ENCODE measurements at regions not wholly inside any gene's neighbourhood (a gene's known extent, or its start where the extent isn't known, plus 50 kb on each side); places are given as distances from the start of the nearest gene placed in this dataset.
"Not testable (repeated sequence)": the region's sequence is repeated elsewhere in the genome, so short reads cannot be mapped to it uniquely, and the experiment has no call there.

GRCh38 chr3:5699811-5700210 lies 512.3 kb downstream of the EDEM1 start:
- no peak for ATAC-seq
- no peak for TF ChIP-seq ARNTL (CRISPR knock-in tag; IDR thresholded peaks at IDR 0.05; ENCODE audit: borderline replicate concordance, low read depth)
- no peak for TF ChIP-seq ZNF8 (CRISPR knock-in tag; IDR thresholded peaks at IDR 0.05)
- TF ChIP-seq ESRRG (CRISPR knock-in tag; IDR thresholded peaks at IDR 0.05) = no peak
- TF ChIP-seq CSRNP3 (CRISPR knock-in tag; IDR thresholded peaks at IDR 0.05) = no peak
- TF ChIP-seq ZNF565 (CRISPR knock-in tag; conservative IDR thresholded peaks at IDR 0.05; ENCODE audit: low read depth) = no peak
- TF ChIP-seq CREB5 (CRISPR knock-in tag; IDR thresholded peaks at IDR 0.05; ENCODE audit: low read depth) = no peak
- no peak for TF ChIP-seq CSDC2 (CRISPR knock-in tag; IDR thresholded peaks at IDR 0.05)
- TF ChIP-seq PPARA (CRISPR knock-in tag; IDR thresholded peaks at IDR 0.05; ENCODE audit: borderline replicate concordance) = no peak
- no peak for TF ChIP-seq PATZ1 (CRISPR knock-in tag; IDR thresholded peaks at IDR 0.05; ENCODE audit: borderline replicate concordance)
- no peak for TF ChIP-seq ZFP3 (CRISPR knock-in tag; IDR thresholded peaks at IDR 0.05)
- TF ChIP-seq ISL1 (CRISPR knock-in tag; IDR thresholded peaks at IDR 0.05) = no peak

GRCh38 chr3:5701005-5701404 lies 513.5 kb downstream of the EDEM1 start:
- not testable (repeated sequence) for ATAC-seq

- no peak for ATAC-seq
- TF ChIP-seq ARNTL (CRISPR knock-in tag; IDR thresholded peaks at IDR 0.05; ENCODE audit: borderline replicate concordance, low read depth) (no peak), PPARA (CRISPR knock-in tag; IDR thresholded peaks at IDR 0.05; ENCODE audit: borderline replicate concordance) (no peak), SNAI2 (CRISPR knock-in tag; IDR thresholded peaks at IDR 0.05) (no peak), ZNF565 (CRISPR knock-in tag; conservative IDR thresholded peaks at IDR 0.05; ENCODE audit: low read depth) (no peak), CSDC2 (CRISPR knock-in tag; IDR thresholded peaks at IDR 0.05) (no peak), BACH2 (CRISPR knock-in tag; IDR thresholded peaks at IDR 0.05; ENCODE audit: borderline replicate concordance) (no peak), TOX (CRISPR knock-in tag; IDR thresholded peaks at IDR 0.05; ENCODE audit: borderline replicate concordance) (no peak)
These were observed 520.3 kb downstream of the EDEM1 start for GRCh38 chr3:5707794-5708193.

GRCh38 chr3:5709714-5710113 lies 522.2 kb downstream of the EDEM1 start:
- TF ChIP-seq PPARA (CRISPR knock-in tag; IDR thresholded peaks at IDR 0.05; ENCODE audit: borderline replicate concordance) (no peak), PATZ1 (CRISPR knock-in tag; IDR thresholded peaks at IDR 0.05; ENCODE audit: borderline replicate concordance) (no peak), ARNTL (CRISPR knock-in tag; IDR thresholded peaks at IDR 0.05; ENCODE audit: borderline replicate concordance, low read depth) (no peak), ZFP30 (CRISPR knock-in tag; IDR thresholded peaks at IDR 0.05) (no peak), ZNF565 (CRISPR knock-in tag; conservative IDR thresholded peaks at IDR 0.05; ENCODE audit: low read depth) (no peak), TCF4 (CRISPR knock-in tag; IDR thresholded peaks at IDR 0.05; ENCODE audit: borderline replicate concordance) (no peak), ZNF70 (CRISPR knock-in tag; IDR thresholded peaks at IDR 0.05) (no peak)
- no peak for ATAC-seq

- ATAC-seq = no peak
These were observed 523.2 kb downstream of the EDEM1 start for GRCh38 chr3:5710718-5711117.

More at GRCh38 chr3:5710718-5711117, 523.2 kb downstream of the EDEM1 start:
- no peak for TF ChIP-seq CREB5 (CRISPR knock-in tag; IDR thresholded peaks at IDR 0.05; ENCODE audit: low read depth)
- TF ChIP-seq ZC3H10 (CRISPR knock-in tag; IDR thresholded peaks at IDR 0.05) = no peak
- TF ChIP-seq BACH2 (CRISPR knock-in tag; IDR thresholded peaks at IDR 0.05; ENCODE audit: borderline replicate concordance) = no peak
- TF ChIP-seq ISL1 (CRISPR knock-in tag; IDR thresholded peaks at IDR 0.05) = no peak
- TF ChIP-seq CSRNP3 (CRISPR knock-in tag; IDR thresholded peaks at IDR 0.05) = no peak
- TF ChIP-seq PPARA (CRISPR knock-in tag; IDR thresholded peaks at IDR 0.05; ENCODE audit: borderline replicate concordance) = no peak
- TF ChIP-seq TOX (CRISPR knock-in tag; IDR thresholded peaks at IDR 0.05; ENCODE audit: borderline replicate concordance) = no peak
- TF ChIP-seq ZFP30 (CRISPR knock-in tag; IDR thresholded peaks at IDR 0.05) = no peak
- TF ChIP-seq TCF4 (CRISPR knock-in tag; IDR thresholded peaks at IDR 0.05; ENCODE audit: borderline replicate concordance) = no peak
- TF ChIP-seq SNAI2 (CRISPR knock-in tag; IDR thresholded peaks at IDR 0.05) = no peak
- no peak for TF ChIP-seq ZNF565 (CRISPR knock-in tag; conservative IDR thresholded peaks at IDR 0.05; ENCODE audit: low read depth)
- TF ChIP-seq ZFP3 (CRISPR knock-in tag; IDR thresholded peaks at IDR 0.05) = no peak
- TF ChIP-seq OSR1 (CRISPR knock-in tag; IDR thresholded peaks at IDR 0.05) = no peak
